ENCODE measurements at regions not wholly inside any gene's neighbourhood (a gene's known extent, or its start where the extent isn't known, plus 50 kb on each side); places are given as distances from the start of the nearest gene placed in this dataset.
"Not testable (repeated sequence)": the region's sequence is repeated elsewhere in the genome, so short reads cannot be mapped to it uniquely, and the experiment has no call there.

- Histone ChIP-seq H3K4me1 (ENCODE audit: control insufficient read depth, insufficient read depth, low read length, unreplicated experiment) (no peaks in the 10 kb centered on the region), H3K27ac (ENCODE audit: low read depth, low read length) (no peak overlapping the region), H3K27me3 (ENCODE audit: insufficient read depth, low read length) (no peaks in the 10 kb centered on the region), H3K36me3 (ENCODE audit: insufficient read depth, low read length) (no peaks in the 10 kb centered on the region), H3K4me3 (ENCODE audit: low read depth, low read length) (no peak overlapping the region), H2AFZ (ENCODE audit: low read length, unreplicated experiment) (no peak overlapping the region), H3K79me2 (ENCODE audit: control insufficient read depth, insufficient read depth, low read length, unreplicated experiment) (no peaks in the 10 kb centered on the region)
These were observed 2040.1 kb upstream of the LRRTM1 start for GRCh38 chr2:82344670-82345069.

- no peaks in the 10 kb centered on the region for H3K27me3 ChIP-seq (ENCODE audit: insufficient read depth, low read length)
- no peaks in the 10 kb centered on the region for H3K79me2 ChIP-seq (ENCODE audit: control insufficient read depth, insufficient read depth, low read length, unreplicated experiment)
- no peaks in the 10 kb centered on the region for H3K36me3 ChIP-seq (ENCODE audit: insufficient read depth, low read length)
- H2AFZ ChIP-seq (ENCODE audit: low read length, unreplicated experiment) = no peak overlapping the region
- H3K4me3 ChIP-seq (ENCODE audit: low read depth, low read length) = no peak overlapping the region
- no peaks in the 10 kb centered on the region for H3K4me1 ChIP-seq (ENCODE audit: control insufficient read depth, insufficient read depth, low read length, unreplicated experiment)
- H3K27ac ChIP-seq (ENCODE audit: low read depth, low read length) = no peak overlapping the region
These were observed 2037.8 kb upstream of the LRRTM1 start for GRCh38 chr2:82342356-82342755.

GRCh38 chr2:82340578-82341053, 2036.1 kb upstream of the LRRTM1 start:
- H3K79me2 ChIP-seq (ENCODE audit: control insufficient read depth, insufficient read depth, low read length, unreplicated experiment) = no peaks in the 10 kb centered on the region
- H3K27ac ChIP-seq (ENCODE audit: low read depth, low read length) = no peak overlapping the region
- no peaks in the 10 kb centered on the region for H3K4me1 ChIP-seq (ENCODE audit: control insufficient read depth, insufficient read depth, low read length, unreplicated experiment)
- H3K4me3 ChIP-seq (ENCODE audit: low read depth, low read length) = no peak overlapping the region
- no peaks in the 10 kb centered on the region for H3K36me3 ChIP-seq (ENCODE audit: insufficient read depth, low read length)
- no peaks in the 10 kb centered on the region for H3K27me3 ChIP-seq (ENCODE audit: insufficient read depth, low read length)
- no peak overlapping the region for H2AFZ ChIP-seq (ENCODE audit: low read length, unreplicated experiment)

GRCh38 chr2:82339805-82340204, 2035.3 kb upstream of the LRRTM1 start:
- Histone ChIP-seq H3K4me1 (ENCODE audit: control insufficient read depth, insufficient read depth, low read length, unreplicated experiment) (no peaks in the 10 kb centered on the region), H3K27me3 (ENCODE audit: insufficient read depth, low read length) (no peaks in the 10 kb centered on the region), H3K27ac (ENCODE audit: low read depth, low read length) (no peak overlapping the region), H3K79me2 (ENCODE audit: control insufficient read depth, insufficient read depth, low read length, unreplicated experiment) (no peaks in the 10 kb centered on the region), H3K4me3 (ENCODE audit: low read depth, low read length) (no peak overlapping the region), H2AFZ (ENCODE audit: low read length, unreplicated experiment) (no peak overlapping the region), H3K36me3 (ENCODE audit: insufficient read depth, low read length) (no peaks in the 10 kb centered on the region)

GRCh38 chr2:82333697-82334096, 2029.1 kb upstream of the LRRTM1 start:
- Histone ChIP-seq H3K79me2 (ENCODE audit: control insufficient read depth, insufficient read depth, low read length, unreplicated experiment) (no peaks in the 10 kb centered on the region), H3K4me3 (ENCODE audit: low read depth, low read length) (no peak overlapping the region), H2AFZ (ENCODE audit: low read length, unreplicated experiment) (no peak overlapping the region), H3K27me3 (ENCODE audit: insufficient read depth, low read length) (no peaks in the 10 kb centered on the region), H3K36me3 (ENCODE audit: insufficient read depth, low read length) (no peaks in the 10 kb centered on the region), H3K4me1 (ENCODE audit: control insufficient read depth, insufficient read depth, low read length, unreplicated experiment) (no peaks in the 10 kb centered on the region), H3K27ac (ENCODE audit: low read depth, low read length) (no peak overlapping the region)

- no peaks in the 10 kb centered on the region for H3K79me2 ChIP-seq (ENCODE audit: control insufficient read depth, insufficient read depth, low read length, unreplicated experiment)
- no peaks in the 10 kb centered on the region for H3K4me1 ChIP-seq (ENCODE audit: control insufficient read depth, insufficient read depth, low read length, unreplicated experiment)
- H3K36me3 ChIP-seq (ENCODE audit: insufficient read depth, low read length) = no peaks in the 10 kb centered on the region
- no peak overlapping the region for H3K27ac ChIP-seq (ENCODE audit: low read depth, low read length)
- no peaks in the 10 kb centered on the region for H3K27me3 ChIP-seq (ENCODE audit: insufficient read depth, low read length)
- no peak overlapping the region for H2AFZ ChIP-seq (ENCODE audit: low read length, unreplicated experiment)
- no peak overlapping the region for H3K4me3 ChIP-seq (ENCODE audit: low read depth, low read length)
These were observed 2025.6 kb upstream of the LRRTM1 start for GRCh38 chr2:82330155-82330554.

GRCh38 chr2:82326180-82326767, 2021.7 kb upstream of the LRRTM1 start:
- not testable (repeated sequence) for H3K27ac ChIP-seq (ENCODE audit: low read depth, low read length); H2AFZ ChIP-seq (ENCODE audit: low read length, unreplicated experiment); H3K36me3 ChIP-seq (ENCODE audit: insufficient read depth, low read length); H3K27me3 ChIP-seq (ENCODE audit: insufficient read depth, low read length); H3K4me3 ChIP-seq (ENCODE audit: low read depth, low read length); H3K4me1 ChIP-seq (ENCODE audit: control insufficient read depth, insufficient read depth, low read length, unreplicated experiment); H3K79me2 ChIP-seq (ENCODE audit: control insufficient read depth, insufficient read depth, low read length, unreplicated experiment)

- H3K79me2 ChIP-seq (ENCODE audit: control insufficient read depth, insufficient read depth, low read length, unreplicated experiment) = no peaks in the 10 kb centered on the region
- H3K36me3 ChIP-seq (ENCODE audit: insufficient read depth, low read length) = no peaks in the 10 kb centered on the region
- H3K27ac ChIP-seq (ENCODE audit: low read depth, low read length) = no peak overlapping the region
These were observed 2015.7 kb upstream of the LRRTM1 start for GRCh38 chr2:82320296-82320695.

GRCh38 chr2:82317012-82317411, 2012.5 kb upstream of the LRRTM1 start:
- no peaks in the 10 kb centered on the region for H3K4me1 ChIP-seq (ENCODE audit: control insufficient read depth, insufficient read depth, low read length, unreplicated experiment)
- no peaks in the 10 kb centered on the region for H3K27me3 ChIP-seq (ENCODE audit: insufficient read depth, low read length)
- H3K4me3 ChIP-seq (ENCODE audit: low read depth, low read length) = no peak overlapping the region
- no peaks in the 10 kb centered on the region for H3K36me3 ChIP-seq (ENCODE audit: insufficient read depth, low read length)
- H3K79me2 ChIP-seq (ENCODE audit: control insufficient read depth, insufficient read depth, low read length, unreplicated experiment) = no peaks in the 10 kb centered on the region
- H2AFZ ChIP-seq (ENCODE audit: low read length, unreplicated experiment) = no peak overlapping the region
- H3K27ac ChIP-seq (ENCODE audit: low read depth, low read length) = no peak overlapping the region

More at GRCh38 chr2:82320296-82320695, 2015.7 kb upstream of the LRRTM1 start:
- H3K4me3 ChIP-seq (ENCODE audit: low read depth, low read length) = no peak overlapping the region
- no peaks in the 10 kb centered on the region for H3K27me3 ChIP-seq (ENCODE audit: insufficient read depth, low read length)
- no peak overlapping the region for H2AFZ ChIP-seq (ENCODE audit: low read length, unreplicated experiment)
- no peaks in the 10 kb centered on the region for H3K4me1 ChIP-seq (ENCODE audit: control insufficient read depth, insufficient read depth, low read length, unreplicated experiment)

- Histone ChIP-seq H3K36me3 (ENCODE audit: insufficient read depth, low read length) (no peaks in the 10 kb centered on the region), H3K4me3 (ENCODE audit: low read depth, low read length) (no peak overlapping the region), H3K27me3 (ENCODE audit: insufficient read depth, low read length) (no peaks in the 10 kb centered on the region), H3K4me1 (ENCODE audit: control insufficient read depth, insufficient read depth, low read length, unreplicated experiment) (no peaks in the 10 kb centered on the region), H2AFZ (ENCODE audit: low read length, unreplicated experiment) (no peak overlapping the region), H3K27ac (ENCODE audit: low read depth, low read length) (no peak overlapping the region), H3K79me2 (ENCODE audit: control insufficient read depth, insufficient read depth, low read length, unreplicated experiment) (no peaks in the 10 kb centered on the region)
These were observed 2012.0 kb upstream of the LRRTM1 start for GRCh38 chr2:82316586-82316985.

- Histone ChIP-seq H3K4me3 (ENCODE audit: low read depth, low read length) (no peak overlapping the region), H3K79me2 (ENCODE audit: control insufficient read depth, insufficient read depth, low read length, unreplicated experiment) (no peaks in the 10 kb centered on the region), H3K27me3 (ENCODE audit: insufficient read depth, low read length) (no peaks in the 10 kb centered on the region), H3K27ac (ENCODE audit: low read depth, low read length) (no peak overlapping the region), H2AFZ (ENCODE audit: low read length, unreplicated experiment) (no peak overlapping the region), H3K36me3 (ENCODE audit: insufficient read depth, low read length) (no peaks in the 10 kb centered on the region), H3K4me1 (ENCODE audit: control insufficient read depth, insufficient read depth, low read length, unreplicated experiment) (no peaks in the 10 kb centered on the region)
These were observed 2010.4 kb upstream of the LRRTM1 start for GRCh38 chr2:82314836-82315472.
